NOMO-1 treated with dmso at 0.1 percent for 144 hours (cell line): ENCODE measurements at regions not wholly inside any gene's neighbourhood (a gene's known extent, or its start where the extent isn't known, plus 50 kb on each side); places are given as distances from the start of the nearest gene placed in this dataset.

Experiments used
- DNase-seq: peaks from one replicate; lab custom pipeline; 2025; ENCODE audit not compliant: unreplicated experiment; lab: John Stamatoyannopoulos, UW

GRCh38 chr16:82414476-82414875 is 212.3 kb upstream of the CDH13 start:
- DNase-seq, result no peak

- DNase-seq, result no peak
Observed at GRCh38 chr16:82412770-82413169, 214.0 kb upstream of the CDH13 start.

- DNase-seq, result no peak
Observed at GRCh38 chr16:82405736-82406135, 221.0 kb upstream of the CDH13 start.

GRCh38 chr16:82404586-82405315 is 222.0 kb upstream of the CDH13 start:
- DNase-seq, result no peak

GRCh38 chr16:82402665-82403218 is 224.0 kb upstream of the CDH13 start:
- no peak for DNase-seq

GRCh38 chr16:82400046-82400445 is 226.7 kb upstream of the CDH13 start:
- DNase-seq, result no peak

GRCh38 chr16:82396509-82396908 is 226.5 kb upstream of the MPHOSPH6 start:
- no peak for DNase-seq

GRCh38 chr16:82395212-82395611 is 225.2 kb upstream of the MPHOSPH6 start:
- DNase-seq, result no peak

- DNase-seq, result no peak
Observed at GRCh38 chr16:82391690-82392089, 221.7 kb upstream of the MPHOSPH6 start.

GRCh38 chr16:82389956-82390650 is 220.1 kb upstream of the MPHOSPH6 start:
- DNase-seq, result no peak

- no peak for DNase-seq
Observed at GRCh38 chr16:82386761-82387160, 216.7 kb upstream of the MPHOSPH6 start.

- no peak for DNase-seq
Observed at GRCh38 chr16:82384949-82385348, 214.9 kb upstream of the MPHOSPH6 start.

- DNase-seq, result no peak
Observed at GRCh38 chr16:82384017-82384416, 214.0 kb upstream of the MPHOSPH6 start.

GRCh38 chr16:82382521-82382920 is 212.5 kb upstream of the MPHOSPH6 start:
- DNase-seq, result no peak

GRCh38 chr16:82379551-82379950 is 209.5 kb upstream of the MPHOSPH6 start:
- no peak for DNase-seq

- no peak for DNase-seq
Observed at GRCh38 chr16:82373976-82374375, 204.0 kb upstream of the MPHOSPH6 start.

GRCh38 chr16:82370282-82370681 is 200.3 kb upstream of the MPHOSPH6 start:
- no peak for DNase-seq

GRCh38 chr16:82368041-82368440 is 198.0 kb upstream of the MPHOSPH6 start:
- no peak for DNase-seq

GRCh38 chr16:82366462-82366861 is 196.4 kb upstream of the MPHOSPH6 start:
- DNase-seq, result no peak

- no peak for DNase-seq
Observed at GRCh38 chr16:82364690-82365089, 194.7 kb upstream of the MPHOSPH6 start.

GRCh38 chr16:82363026-82363816 is 193.2 kb upstream of the MPHOSPH6 start:
- DNase-seq, result no peak

GRCh38 chr16:82361885-82362284 is 191.9 kb upstream of the MPHOSPH6 start:
- no peak for DNase-seq
